ENCODE measurements at regions not wholly inside any gene's neighbourhood (a gene's known extent, or its start where the extent isn't known, plus 50 kb on each side); places are given as distances from the start of the nearest gene placed in this dataset.

GRCh38 chr1:36657826-36658225 lies 175.1 kb upstream of the CSF3R start:
- Mint-ChIP-seq H3K27me3 (ENCODE audit: unreplicated experiment) (peaks cover 96% of the 10 kb centered on the region), H3K36me3 (ENCODE audit: insufficient read depth, unreplicated experiment) (no peaks in the 10 kb centered on the region), H3K27ac (ENCODE audit: unreplicated experiment) (no peak overlapping the region), H3K9me3 (ENCODE audit: low read depth, unreplicated experiment) (no peaks in the 10 kb centered on the region), H3K4me1 (ENCODE audit: low read depth, unreplicated experiment) (no peaks in the 10 kb centered on the region), H3K4me3 (ENCODE audit: low read depth, unreplicated experiment) (no peak overlapping the region)
- TF ChIP-seq, protein P1, sequence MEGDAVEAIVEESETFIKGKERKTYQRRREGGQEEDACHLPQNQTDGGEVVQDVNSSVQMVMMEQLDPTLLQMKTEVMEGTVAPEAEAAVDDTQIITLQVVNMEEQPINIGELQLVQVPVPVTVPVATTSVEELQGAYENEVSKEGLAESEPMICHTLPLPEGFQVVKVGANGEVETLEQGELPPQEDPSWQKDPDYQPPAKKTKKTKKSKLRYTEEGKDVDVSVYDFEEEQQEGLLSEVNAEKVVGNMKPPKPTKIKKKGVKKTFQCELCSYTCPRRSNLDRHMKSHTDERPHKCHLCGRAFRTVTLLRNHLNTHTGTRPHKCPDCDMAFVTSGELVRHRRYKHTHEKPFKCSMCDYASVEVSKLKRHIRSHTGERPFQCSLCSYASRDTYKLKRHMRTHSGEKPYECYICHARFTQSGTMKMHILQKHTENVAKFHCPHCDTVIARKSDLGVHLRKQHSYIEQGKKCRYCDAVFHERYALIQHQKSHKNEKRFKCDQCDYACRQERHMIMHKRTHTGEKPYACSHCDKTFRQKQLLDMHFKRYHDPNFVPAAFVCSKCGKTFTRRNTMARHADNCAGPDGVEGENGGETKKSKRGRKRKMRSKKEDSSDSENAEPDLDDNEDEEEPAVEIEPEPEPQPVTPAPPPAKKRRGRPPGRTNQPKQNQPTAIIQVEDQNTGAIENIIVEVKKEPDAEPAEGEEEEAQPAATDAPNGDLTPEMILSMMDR (IDR thresholded peaks at IDR 0.05; ENCODE audit: unreplicated experiment) = no peak
- intact Hi-C loops (cut with micrococcal nuclease; ENCODE audit: unreplicated experiment) = no loop called here
- CTCF ChIA-PET = interaction anchor here (0.8 kb wide), 1 partner anchor 13 kb away, joined by 3 read pairs; no protein-coding TSS in a partner anchor
- no TSS peak for BruUV-seq (replicated peaks)
- no peak for DNase-seq

- no peak for DNase-seq
- Mint-ChIP-seq H3K27ac (ENCODE audit: unreplicated experiment) (no peak overlapping the region), H3K36me3 (ENCODE audit: insufficient read depth, unreplicated experiment) (no peaks in the 10 kb centered on the region), H3K4me1 (ENCODE audit: low read depth, unreplicated experiment) (no peaks in the 10 kb centered on the region), H3K27me3 (ENCODE audit: unreplicated experiment) (peaks cover 96% of the 10 kb centered on the region), H3K9me3 (ENCODE audit: low read depth, unreplicated experiment) (no peaks in the 10 kb centered on the region), H3K4me3 (ENCODE audit: low read depth, unreplicated experiment) (no peak overlapping the region)
- BruUV-seq (replicated peaks) = no TSS peak
- TF ChIP-seq, protein P1 (IDR thresholded peaks at IDR 0.05; ENCODE audit: unreplicated experiment) = no peak
- CTCF ChIA-PET = no interaction called here
- intact Hi-C loops (cut with micrococcal nuclease; ENCODE audit: unreplicated experiment) = no loop called here
Measured at GRCh38 chr1:36656838-36657237, 174.1 kb upstream of the CSF3R start.

- Mint-ChIP-seq H3K4me3 (ENCODE audit: low read depth, unreplicated experiment) (no peak overlapping the region), H3K27me3 (ENCODE audit: unreplicated experiment) (peaks cover 96% of the 10 kb centered on the region), H3K9me3 (ENCODE audit: low read depth, unreplicated experiment) (no peaks in the 10 kb centered on the region), H3K4me1 (ENCODE audit: low read depth, unreplicated experiment) (no peaks in the 10 kb centered on the region), H3K27ac (ENCODE audit: unreplicated experiment) (no peak overlapping the region), H3K36me3 (ENCODE audit: insufficient read depth, unreplicated experiment) (no peaks in the 10 kb centered on the region)
- TF ChIP-seq, protein P1 (IDR thresholded peaks at IDR 0.05; ENCODE audit: unreplicated experiment) = no peak
- intact Hi-C loops (cut with micrococcal nuclease; ENCODE audit: unreplicated experiment) = no loop called here
- CTCF ChIA-PET = no interaction called here
- DNase-seq = no peak
- no TSS peak for BruUV-seq (replicated peaks)
Measured at GRCh38 chr1:36656271-36656670, 173.6 kb upstream of the CSF3R start.

GRCh38 chr1:36654586-36654985 lies 171.9 kb upstream of the CSF3R start:
- DNase-seq = no peak
- H3K36me3 Mint-ChIP-seq (ENCODE audit: insufficient read depth, unreplicated experiment) = no peaks in the 10 kb centered on the region
- no peaks in the 10 kb centered on the region for H3K4me1 Mint-ChIP-seq (ENCODE audit: low read depth, unreplicated experiment)
- TF ChIP-seq, protein P1 (IDR thresholded peaks at IDR 0.05; ENCODE audit: unreplicated experiment) = no peak
- intact Hi-C loops (cut with micrococcal nuclease; ENCODE audit: unreplicated experiment) = loop anchor here (2.0 kb wide), 1 partner anchor 20 kb away; no protein-coding TSS in a partner anchor
- H3K9me3 Mint-ChIP-seq (ENCODE audit: low read depth, unreplicated experiment) = no peaks in the 10 kb centered on the region
- H3K27ac Mint-ChIP-seq (ENCODE audit: unreplicated experiment) = no peak overlapping the region
- H3K4me3 Mint-ChIP-seq (ENCODE audit: low read depth, unreplicated experiment) = no peak overlapping the region
- no TSS peak for BruUV-seq (replicated peaks)
- peaks cover 96% of the 10 kb centered on the region for H3K27me3 Mint-ChIP-seq (ENCODE audit: unreplicated experiment)
- CTCF ChIA-PET = no interaction called here

Data from Calu3 (cell line).